IPS-18a (cell line): ENCODE measurements at regions not wholly inside any gene's neighbourhood (a gene's known extent, or its start where the extent isn't known, plus 50 kb on each side); places are given as distances from the start of the nearest gene placed in this dataset.

ENCODE experiments used
- H3K27ac ChIP-seq: one replicate; pipeline ENCODE4 v1.5.1; 2013; ENCODE audit warnings: low read length
- H3K27me3 ChIP-seq: one replicate; pipeline ENCODE4 v1.6.1; 2013; ENCODE audit warnings: mild to moderate bottlenecking, low read length; ENCODE audit not compliant: control insufficient read depth, insufficient read depth
- H3K36me3 ChIP-seq: one replicate; pipeline ENCODE4 v1.6.1; 2013; ENCODE audit warnings: low read depth, low read length; ENCODE audit not compliant: control insufficient read depth
- H3K4me1 ChIP-seq: one replicate; pipeline ENCODE4 v1.6.1; 2013; ENCODE audit warnings: low read depth, low read length; ENCODE audit not compliant: control insufficient read depth
- H3K4me3 ChIP-seq: one replicate; pipeline ENCODE4 v1.5.1; 2013; ENCODE audit warnings: low read length
- H3K9ac ChIP-seq: one replicate; pipeline ENCODE4 v1.6.1; 2013; ENCODE audit warnings: mild to moderate bottlenecking, low read length, moderate library complexity
- H3K9me3 ChIP-seq: one replicate; pipeline ENCODE4 v1.6.1; 2013; ENCODE audit warnings: low read depth, low read length; ENCODE audit not compliant: control insufficient read depth

- Histone ChIP-seq H3K9me3 (peaks cover 12% of the 10 kb centered on the region), H3K9ac (no peak overlapping the region), H3K27me3 (no peaks in the 10 kb centered on the region), H3K36me3 (no peaks in the 10 kb centered on the region), H3K4me1 (no peaks in the 10 kb centered on the region), H3K4me3 (no peak overlapping the region), H3K27ac (no peak overlapping the region)
Measured at GRCh38 chr11:29025001-29025400, 916.8 kb downstream of the METTL15 start.

GRCh38 chr11:29024386-29024785, 916.2 kb downstream of the METTL15 start:
- Histone ChIP-seq H3K36me3 (no peaks in the 10 kb centered on the region), H3K4me3 (no peak overlapping the region), H3K27ac (no peak overlapping the region), H3K27me3 (no peaks in the 10 kb centered on the region), H3K4me1 (no peaks in the 10 kb centered on the region), H3K9me3 (peaks cover 12% of the 10 kb centered on the region), H3K9ac (no peak overlapping the region)

- H3K4me1 ChIP-seq, result no peaks in the 10 kb centered on the region
Measured at GRCh38 chr11:29023761-29024160, 915.6 kb downstream of the METTL15 start.

GRCh38 chr11:29022676-29023075, 914.5 kb downstream of the METTL15 start:
- Histone ChIP-seq H3K9ac (no peak overlapping the region), H3K36me3 (no peaks in the 10 kb centered on the region), H3K4me3 (no peak overlapping the region), H3K27ac (no peak overlapping the region), H3K27me3 (no peaks in the 10 kb centered on the region), H3K4me1 (no peaks in the 10 kb centered on the region), H3K9me3 (no peaks in the 10 kb centered on the region)

More at GRCh38 chr11:29023761-29024160, 915.6 kb downstream of the METTL15 start:
- Histone ChIP-seq H3K27me3 (no peaks in the 10 kb centered on the region), H3K9me3 (peaks cover 6% of the 10 kb centered on the region), H3K36me3 (no peaks in the 10 kb centered on the region), H3K4me3 (no peak overlapping the region), H3K9ac (no peak overlapping the region), H3K27ac (no peak overlapping the region)

- Histone ChIP-seq H3K4me1 (no peaks in the 10 kb centered on the region), H3K9ac (no peak overlapping the region), H3K9me3 (no peaks in the 10 kb centered on the region), H3K4me3 (no peak overlapping the region), H3K27me3 (no peaks in the 10 kb centered on the region), H3K36me3 (no peaks in the 10 kb centered on the region), H3K27ac (no peak overlapping the region)
Measured at GRCh38 chr11:29019960-29020683, 911.9 kb downstream of the METTL15 start.

GRCh38 chr11:29018631-29019030, 910.4 kb downstream of the METTL15 start:
- Histone ChIP-seq H3K4me3 (no peak overlapping the region), H3K9ac (no peak overlapping the region), H3K36me3 (no peaks in the 10 kb centered on the region), H3K27ac (no peak overlapping the region), H3K4me1 (no peaks in the 10 kb centered on the region), H3K27me3 (no peaks in the 10 kb centered on the region), H3K9me3 (no peaks in the 10 kb centered on the region)

- H3K36me3 ChIP-seq, result no peaks in the 10 kb centered on the region
- H3K9ac ChIP-seq, result no peak overlapping the region
- no peaks in the 10 kb centered on the region for H3K27me3 ChIP-seq
- no peak overlapping the region for H3K27ac ChIP-seq
- no peaks in the 10 kb centered on the region for H3K9me3 ChIP-seq
- no peaks in the 10 kb centered on the region for H3K4me1 ChIP-seq
- no peak overlapping the region for H3K4me3 ChIP-seq
Measured at GRCh38 chr11:29017941-29018340, 909.8 kb downstream of the METTL15 start.

- no peaks in the 10 kb centered on the region for H3K4me1 ChIP-seq
- H3K9ac ChIP-seq, result no peak overlapping the region
- H3K4me3 ChIP-seq, result no peak overlapping the region
- no peaks in the 10 kb centered on the region for H3K9me3 ChIP-seq
- no peaks in the 10 kb centered on the region for H3K27me3 ChIP-seq
- H3K27ac ChIP-seq, result no peak overlapping the region
- no peaks in the 10 kb centered on the region for H3K36me3 ChIP-seq
Measured at GRCh38 chr11:29012507-29012906, 904.3 kb downstream of the METTL15 start.

- no peaks in the 10 kb centered on the region for H3K4me1 ChIP-seq
- H3K4me3 ChIP-seq, result no peak overlapping the region
- no peak overlapping the region for H3K27ac ChIP-seq
- H3K36me3 ChIP-seq, result no peaks in the 10 kb centered on the region
- no peak overlapping the region for H3K9ac ChIP-seq
- no peaks in the 10 kb centered on the region for H3K9me3 ChIP-seq
- no peaks in the 10 kb centered on the region for H3K27me3 ChIP-seq
Measured at GRCh38 chr11:29009426-29009825, 901.2 kb downstream of the METTL15 start.

GRCh38 chr11:29008481-29008880, 900.3 kb downstream of the METTL15 start:
- Histone ChIP-seq H3K27me3 (no peaks in the 10 kb centered on the region), H3K9ac (no peak overlapping the region), H3K36me3 (no peaks in the 10 kb centered on the region), H3K4me1 (no peaks in the 10 kb centered on the region), H3K4me3 (no peak overlapping the region), H3K27ac (no peak overlapping the region), H3K9me3 (no peaks in the 10 kb centered on the region)

- Histone ChIP-seq H3K27me3 (no peaks in the 10 kb centered on the region), H3K4me1 (no peaks in the 10 kb centered on the region), H3K9me3 (no peaks in the 10 kb centered on the region), H3K36me3 (no peaks in the 10 kb centered on the region), H3K4me3 (no peak overlapping the region), H3K9ac (no peak overlapping the region), H3K27ac (no peak overlapping the region)
Measured at GRCh38 chr11:29006668-29007067, 898.5 kb downstream of the METTL15 start.

- H3K9ac ChIP-seq, result no peak overlapping the region
- H3K4me1 ChIP-seq, result no peaks in the 10 kb centered on the region
- no peaks in the 10 kb centered on the region for H3K9me3 ChIP-seq
- no peak overlapping the region for H3K4me3 ChIP-seq
- no peak overlapping the region for H3K27ac ChIP-seq
- no peaks in the 10 kb centered on the region for H3K27me3 ChIP-seq
- H3K36me3 ChIP-seq, result no peaks in the 10 kb centered on the region
Measured at GRCh38 chr11:29005401-29005980, 897.3 kb downstream of the METTL15 start.
